Muscle of back (tissue), 3 donors: ENCODE measurements at regions not wholly inside any gene's neighbourhood (a gene's known extent, or its start where the extent isn't known, plus 50 kb on each side); places are given as distances from the start of the nearest gene placed in this dataset.
A peak's percentile ranks its signal among the peaks of the same experiment; 100 is the strongest.

Experiments used
- DNase-seq, 3 donors: peaks; one replicate each; pipeline versions ENCODE4 v3.0.0 to v3.0.0-alpha.2; 2013

GRCh38 chr11:134645576-134645975 lies 233.5 kb upstream of the B3GAT1 start:
- no peak for DNase-seq

DNA sequence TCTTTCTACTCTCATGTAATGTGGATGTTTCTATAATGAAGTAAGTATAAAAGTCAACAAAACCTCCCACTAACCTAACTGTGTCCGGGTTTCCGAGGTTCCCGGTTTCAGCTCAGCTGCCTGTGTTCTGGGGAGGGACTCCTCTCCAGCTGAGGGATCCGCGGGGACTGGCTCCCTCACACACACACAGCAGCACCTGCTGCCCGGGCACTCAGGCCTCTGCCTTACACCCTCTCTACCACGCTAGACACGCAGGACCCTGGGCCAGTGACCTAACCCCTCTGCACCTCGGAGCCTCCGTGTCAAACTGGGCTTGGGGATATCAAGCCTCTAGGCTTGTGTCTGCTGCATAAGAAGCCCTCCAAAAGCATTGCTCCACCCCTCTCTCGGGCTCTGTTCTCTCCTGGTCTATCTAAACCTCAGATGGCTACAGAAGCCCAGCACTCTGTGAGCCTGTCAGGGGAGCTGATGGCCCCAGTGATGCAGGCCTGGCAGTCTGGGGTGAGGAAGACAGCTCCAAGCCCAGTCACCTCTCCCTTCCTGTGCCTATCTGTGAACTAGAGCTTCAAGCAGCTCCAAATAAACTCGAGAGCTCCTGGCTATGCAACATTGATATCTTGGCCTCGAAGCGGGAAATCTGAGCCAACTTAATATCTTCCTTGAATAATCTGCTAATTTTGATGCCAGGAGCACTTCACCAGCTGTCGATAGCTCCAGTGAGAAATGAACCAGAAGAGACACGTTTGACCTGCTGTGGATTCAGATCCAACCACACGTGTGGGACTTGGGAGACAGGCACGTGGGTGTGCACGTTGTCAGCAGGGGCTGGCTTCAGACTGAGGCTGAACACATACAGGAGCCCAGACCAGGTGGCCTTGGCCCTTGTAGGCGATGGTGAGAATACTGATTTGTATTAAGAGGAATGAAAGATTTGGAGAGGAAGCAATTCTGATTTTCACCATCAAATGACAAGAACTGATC lies 232.7 kb upstream of the B3GAT1 start:
- peak in 1 of 3 donors; percentile 28 for DNase-seq

GRCh38 chr11:134643115-134644012 lies 231.3 kb upstream of the B3GAT1 start:
- DNase-seq, result no peak

- DNase-seq, result no peak
Measured at GRCh38 chr11:134642206-134642605, 230.2 kb upstream of the B3GAT1 start.

DNA sequence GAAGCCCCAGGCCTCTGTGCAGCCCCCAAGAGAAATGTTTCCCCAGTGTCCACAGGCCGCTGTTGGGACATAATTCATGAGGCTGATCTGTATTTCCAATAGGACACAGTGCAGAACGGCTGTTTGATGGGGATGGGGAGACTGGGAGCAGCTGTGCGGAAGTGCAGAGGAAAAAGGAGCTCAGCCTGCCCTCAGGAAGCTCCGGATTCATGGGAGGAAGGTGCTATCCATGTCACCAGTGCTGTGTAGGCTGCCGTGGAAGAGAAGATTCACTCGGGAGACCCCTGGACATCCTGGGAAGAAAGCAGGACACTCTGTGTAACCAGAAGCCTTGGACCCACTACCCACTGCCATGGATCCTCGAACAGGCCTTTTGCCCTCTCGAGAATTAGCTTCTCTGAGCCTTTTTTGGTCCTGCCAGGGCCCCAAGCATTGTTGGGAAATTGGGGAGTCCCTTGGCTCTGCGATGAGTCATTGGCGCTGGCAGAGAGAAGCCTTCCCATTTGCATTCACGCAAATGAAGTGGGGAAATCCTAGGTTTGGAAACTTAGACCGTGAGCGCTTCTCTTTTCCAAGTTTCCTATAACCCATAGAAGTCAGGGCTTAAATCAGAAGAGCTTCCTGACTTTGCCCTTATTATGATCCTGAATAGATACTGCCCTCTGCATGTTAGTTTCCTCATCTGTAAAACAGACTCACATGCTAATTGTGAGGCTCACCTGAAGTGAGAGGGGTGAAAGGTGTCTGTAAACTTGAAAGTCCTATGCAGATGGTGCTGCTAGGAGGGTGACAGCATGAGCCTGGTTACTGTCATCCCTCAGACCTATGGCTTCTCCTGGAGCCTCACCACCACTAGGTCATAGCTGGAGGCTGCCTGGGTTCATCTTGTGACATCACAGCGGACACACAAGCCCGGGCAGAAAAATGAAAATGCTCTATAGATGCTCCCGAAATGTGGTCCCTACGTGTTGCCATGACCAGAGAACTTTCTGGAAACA lies 229.2 kb upstream of the B3GAT1 start:
- no peak for DNase-seq

- DNase-seq, result no peak
Measured at GRCh38 chr11:134640536-134640935, 228.5 kb upstream of the B3GAT1 start.

DNA sequence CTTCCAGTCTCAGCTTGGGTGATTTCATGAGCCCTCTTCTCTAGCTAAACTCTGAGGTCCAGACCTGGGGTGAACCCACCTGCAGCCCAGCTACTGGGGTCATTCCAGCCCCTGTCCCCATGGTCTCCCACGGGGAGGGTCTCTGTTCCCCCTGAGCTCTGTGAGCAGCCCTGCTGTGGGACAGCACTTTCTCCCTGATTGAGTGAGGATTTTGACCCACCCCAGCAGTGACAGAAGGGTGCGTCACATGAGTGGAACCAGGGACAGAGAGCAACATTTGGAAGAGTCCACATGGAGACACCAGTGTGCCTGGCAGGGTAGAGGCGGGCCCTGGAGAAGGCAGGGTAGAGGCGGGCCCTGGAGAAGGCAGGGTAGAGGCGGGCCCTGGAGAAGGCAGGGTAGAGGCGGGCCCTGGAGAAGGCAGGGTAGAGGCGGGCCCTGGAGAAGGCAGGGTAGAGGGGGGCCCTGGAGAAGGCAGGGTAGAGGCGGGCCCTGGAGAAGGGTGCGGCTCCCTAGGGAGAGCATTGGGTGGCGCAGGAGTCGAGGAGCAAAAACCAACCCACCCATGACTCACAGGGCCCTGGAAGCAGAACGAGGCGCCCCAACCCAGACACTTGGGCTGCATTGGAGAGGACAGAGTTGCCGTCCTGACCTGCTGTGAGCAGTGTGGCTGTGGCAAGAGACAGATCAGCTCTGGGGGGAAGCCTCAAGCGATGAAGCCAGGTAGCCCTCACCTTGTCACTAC lies 227.7 kb upstream of the B3GAT1 start:
- no peak for DNase-seq

DNA sequence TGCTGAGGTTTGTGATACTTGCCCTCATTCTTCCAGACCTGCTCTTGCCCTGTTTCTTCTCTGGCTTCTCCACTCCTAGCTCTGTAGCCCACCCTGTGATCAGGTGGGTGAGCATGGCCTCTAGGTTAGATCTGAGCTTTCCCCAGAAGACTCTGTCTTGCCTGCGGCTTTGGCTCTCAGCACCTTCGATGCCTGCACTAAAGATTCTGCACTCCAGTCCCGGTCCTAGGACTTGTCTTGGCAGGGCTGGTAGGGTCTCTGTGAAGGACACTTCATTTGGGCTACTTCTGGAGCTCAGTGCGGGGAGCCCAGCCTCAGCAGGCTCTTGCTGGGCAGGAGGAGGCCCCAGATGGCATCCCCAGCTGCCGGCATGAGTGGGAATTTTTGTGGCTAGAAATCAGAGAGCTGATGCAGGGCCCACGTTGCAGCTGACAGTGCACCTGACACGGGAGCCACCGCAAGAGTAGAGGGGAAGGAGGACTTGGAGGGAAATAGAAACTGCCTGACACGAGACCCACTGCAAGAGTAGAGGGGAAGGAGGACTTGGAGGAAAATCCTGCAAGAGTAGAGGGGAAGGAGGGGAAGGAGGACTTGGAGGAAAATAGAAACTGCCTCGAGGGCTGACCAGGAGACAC lies 226.9 kb upstream of the B3GAT1 start:
- peak in 1 of 3 donors; percentile 5 for DNase-seq

DNA sequence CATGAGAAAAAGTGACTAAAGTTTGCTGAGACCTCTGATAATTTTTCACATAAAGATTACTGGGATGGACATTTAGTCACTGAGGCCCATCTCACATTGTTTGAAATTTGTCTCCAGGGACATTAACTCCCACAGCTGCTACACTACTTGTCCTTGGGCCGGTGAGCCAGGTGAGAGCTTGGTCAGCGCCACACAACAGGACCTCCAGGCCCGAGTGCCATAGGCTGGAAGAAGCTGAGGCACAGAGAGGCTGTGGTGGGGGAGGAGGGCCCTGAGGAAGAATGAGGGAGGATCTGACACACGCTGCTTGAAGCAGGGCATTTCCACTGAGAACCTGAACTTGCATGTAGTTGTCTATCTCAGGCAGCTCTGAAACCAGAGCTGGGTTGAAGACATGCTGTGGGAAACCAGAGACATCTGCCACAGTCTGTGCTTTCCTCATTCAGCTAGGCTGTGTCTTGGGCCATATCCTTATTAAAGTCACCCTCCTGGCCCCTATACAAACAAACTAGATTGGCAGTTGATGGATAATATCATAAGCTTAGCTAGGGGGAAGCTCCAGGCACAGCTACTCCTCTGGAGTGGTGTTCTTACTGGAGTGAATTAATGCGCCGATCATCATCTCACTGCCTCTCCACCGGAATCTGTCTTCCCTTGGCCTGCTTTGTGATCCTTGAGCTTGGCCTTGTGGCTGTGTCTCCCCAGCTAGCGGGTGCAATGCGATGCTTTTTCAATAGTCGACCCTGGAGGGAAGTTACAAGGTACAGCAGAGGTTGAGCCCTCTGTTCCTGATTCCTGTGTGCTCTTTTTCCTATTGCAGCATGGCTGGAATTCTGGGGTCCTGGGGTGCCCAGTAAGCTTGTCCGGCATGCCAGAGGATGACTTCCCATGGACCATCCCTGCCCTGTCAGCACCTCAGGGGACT lies 225.3 kb upstream of the B3GAT1 start:
- DNase-seq, result no peak

- DNase-seq, result no peak
Measured at GRCh38 chr11:134636071-134636470, 224.0 kb upstream of the B3GAT1 start.

GRCh38 chr11:134634897-134635831 lies 223.1 kb upstream of the B3GAT1 start:
- DNase-seq, result peak in 1 of 3 donors; percentile 33

DNA sequence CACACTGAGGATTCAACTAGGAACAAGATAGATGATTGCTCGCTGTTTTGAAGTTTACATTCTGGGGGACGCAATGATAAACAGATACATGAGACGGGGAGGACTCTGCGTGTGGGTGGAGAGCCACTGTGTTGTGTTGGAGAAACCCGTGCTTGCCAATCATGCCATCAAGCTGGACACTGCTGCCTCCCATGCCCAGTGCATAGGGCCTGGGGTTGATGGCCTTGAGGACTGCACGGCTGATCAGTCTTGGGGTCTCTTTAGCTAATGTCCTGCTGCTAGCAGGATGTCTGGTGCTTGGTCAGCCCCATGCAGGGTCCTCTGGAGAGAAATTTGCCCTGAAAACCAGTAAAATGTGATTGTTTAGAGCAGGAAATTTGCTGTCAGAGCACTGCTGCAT lies 221.2 kb upstream of the B3GAT1 start:
- no peak for DNase-seq

DNA sequence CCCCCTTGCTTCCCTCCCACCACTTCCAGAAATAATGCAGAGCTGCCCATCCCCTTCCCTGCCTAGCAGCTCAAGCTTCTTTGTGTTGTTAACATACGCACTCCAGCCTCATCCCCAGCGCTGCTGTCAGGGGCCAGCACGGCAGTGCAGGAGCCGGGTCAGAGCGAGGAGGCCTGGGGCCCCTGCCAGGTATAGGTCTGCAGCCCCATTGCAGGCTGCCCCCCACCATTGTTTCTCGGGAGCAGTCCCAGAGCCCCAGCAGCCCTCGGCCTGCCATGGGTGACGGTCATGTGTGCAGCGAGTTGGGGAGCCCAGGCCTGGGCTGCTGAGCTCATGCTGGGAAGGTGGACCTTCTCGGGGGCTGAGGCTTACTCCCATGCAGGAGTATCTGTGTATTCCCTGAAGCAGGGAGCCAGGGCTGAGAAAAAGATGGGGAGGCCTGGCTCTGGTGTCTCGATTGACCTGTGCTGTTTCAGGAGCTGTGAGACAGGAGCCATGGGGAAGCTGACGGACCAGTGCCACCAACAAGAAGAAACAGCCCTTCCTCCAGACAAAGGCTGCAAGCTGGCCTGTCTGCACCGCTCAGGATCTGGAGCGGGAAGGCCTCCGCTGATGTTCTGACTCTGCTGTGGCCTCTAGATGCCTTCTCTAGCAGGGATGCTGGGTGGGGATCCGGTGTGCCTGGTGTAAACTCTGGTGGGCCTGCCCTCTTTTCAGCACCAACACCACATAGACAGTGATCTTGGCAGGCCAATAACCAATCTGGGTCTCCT lies 220.5 kb upstream of the B3GAT1 start:
- DNase-seq, result no peak

GRCh38 chr11:134630861-134631260 lies 218.8 kb upstream of the B3GAT1 start:
- no peak for DNase-seq

DNA sequence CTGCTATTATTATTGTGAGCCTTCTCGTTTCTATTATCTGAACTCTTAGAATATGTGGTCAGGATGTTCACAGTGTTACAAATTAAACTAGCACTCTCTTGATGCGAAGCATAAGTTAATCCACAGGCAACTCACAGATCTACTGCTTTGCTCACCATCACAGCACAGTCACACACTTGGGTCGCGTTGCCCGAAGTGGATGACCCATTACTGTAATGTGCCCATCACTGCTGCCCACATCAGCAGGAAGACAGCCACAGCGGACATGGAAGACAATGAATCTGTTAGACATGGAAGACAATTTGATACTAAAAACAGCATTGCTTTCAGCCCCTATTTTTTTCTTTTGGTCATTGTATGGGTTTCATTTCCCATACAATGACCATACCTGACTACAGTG lies 216.4 kb upstream of the B3GAT1 start:
- no peak for DNase-seq

DNA sequence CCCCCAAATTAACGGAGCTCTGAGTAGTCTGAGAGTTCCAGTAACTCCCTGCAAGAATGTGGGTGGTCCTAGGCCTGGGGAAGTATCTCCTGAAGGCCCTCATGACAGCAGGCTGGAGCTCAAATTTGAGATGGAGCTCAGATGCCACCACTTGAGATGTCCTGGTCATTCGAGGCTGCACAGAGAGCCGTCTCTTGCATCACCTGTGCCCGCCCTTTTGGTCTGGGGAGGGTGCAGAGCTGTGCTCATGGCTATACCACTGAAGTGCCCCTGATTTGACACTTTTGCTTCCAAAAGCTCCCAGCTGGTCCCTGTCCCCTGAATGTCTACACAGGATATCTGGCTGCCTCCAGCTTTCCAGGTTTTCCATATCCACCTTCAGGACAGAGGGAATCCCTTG lies 214.0 kb upstream of the B3GAT1 start:
- DNase-seq, result no peak

GRCh38 chr11:134625631-134626030 lies 213.6 kb upstream of the B3GAT1 start:
- DNase-seq, result no peak
